ENCODE measurements at regions not wholly inside any gene's neighbourhood (a gene's known extent, or its start where the extent isn't known, plus 50 kb on each side); places are given as distances from the start of the nearest gene placed in this dataset.

DNA sequence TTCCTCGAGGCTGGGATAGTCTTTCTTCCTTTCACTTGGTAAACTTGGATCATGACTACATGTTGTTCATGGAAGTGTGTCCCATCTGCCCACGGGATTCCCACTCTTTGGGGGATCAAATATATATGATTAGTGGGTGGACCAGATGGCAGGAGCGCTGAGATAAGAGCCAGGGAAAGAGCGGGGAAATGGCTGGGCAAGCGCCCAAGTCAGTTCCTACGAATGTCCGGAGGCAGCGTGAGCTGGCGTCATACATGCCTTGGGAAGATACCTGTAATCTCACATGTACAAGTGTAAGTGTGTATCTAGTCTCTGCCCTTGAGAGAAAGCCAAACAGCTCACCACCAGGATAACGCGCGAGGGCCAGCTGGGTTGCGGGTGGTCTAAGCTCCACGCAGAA, 62.3 kb downstream of the FZD10 start (continued):
- TF ChIP-seq, protein P1, sequence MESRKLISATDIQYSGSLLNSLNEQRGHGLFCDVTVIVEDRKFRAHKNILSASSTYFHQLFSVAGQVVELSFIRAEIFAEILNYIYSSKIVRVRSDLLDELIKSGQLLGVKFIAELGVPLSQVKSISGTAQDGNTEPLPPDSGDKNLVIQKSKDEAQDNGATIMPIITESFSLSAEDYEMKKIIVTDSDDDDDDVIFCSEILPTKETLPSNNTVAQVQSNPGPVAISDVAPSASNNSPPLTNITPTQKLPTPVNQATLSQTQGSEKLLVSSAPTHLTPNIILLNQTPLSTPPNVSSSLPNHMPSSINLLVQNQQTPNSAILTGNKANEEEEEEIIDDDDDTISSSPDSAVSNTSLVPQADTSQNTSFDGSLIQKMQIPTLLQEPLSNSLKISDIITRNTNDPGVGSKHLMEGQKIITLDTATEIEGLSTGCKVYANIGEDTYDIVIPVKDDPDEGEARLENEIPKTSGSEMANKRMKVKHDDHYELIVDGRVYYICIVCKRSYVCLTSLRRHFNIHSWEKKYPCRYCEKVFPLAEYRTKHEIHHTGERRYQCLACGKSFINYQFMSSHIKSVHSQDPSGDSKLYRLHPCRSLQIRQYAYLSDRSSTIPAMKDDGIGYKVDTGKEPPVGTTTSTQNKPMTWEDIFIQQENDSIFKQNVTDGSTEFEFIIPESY (IDR thresholded peaks at IDR 0.05; ENCODE audit: extremely low read depth, insufficient replicate concordance, low read length), result no peak
- no peak for TF ChIP-seq ELF1 (IDR thresholded peaks at IDR 0.05; ENCODE audit: borderline replicate concordance, low read depth)
- TF ChIP-seq, protein P2, sequence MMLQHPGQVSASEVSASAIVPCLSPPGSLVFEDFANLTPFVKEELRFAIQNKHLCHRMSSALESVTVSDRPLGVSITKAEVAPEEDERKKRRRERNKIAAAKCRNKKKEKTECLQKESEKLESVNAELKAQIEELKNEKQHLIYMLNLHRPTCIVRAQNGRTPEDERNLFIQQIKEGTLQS (IDR thresholded peaks at IDR 0.05), result no peak
- no peak for TF ChIP-seq SIN3A (IDR thresholded peaks at IDR 0.05; ENCODE audit: low read depth)
- no peak for TF ChIP-seq ZNF274 (IDR thresholded peaks at IDR 0.05; ENCODE audit: low read depth, low read length)

- DNase-seq (ENCODE audit: low read depth, low spot score) (no peak), ATAC-seq (no peak)
- no TSS peak for BruUV-seq (replicated peaks)
- Histone ChIP-seq H3K4me1 (ENCODE audit: control insufficient read depth in 1 of 2, insufficient read depth in 2 of 2, low read length in 2 of 2) (no peaks in the 10 kb centered on the region), H3K27ac (ENCODE audit: low read depth, low read length) (no peak overlapping the region), H3K9ac (ENCODE audit: low read length) (no peak overlapping the region), H2AFZ (ENCODE audit: low read depth, low read length, poor library complexity, severe bottlenecking) (no peak overlapping the region), H3K9me3 (ENCODE audit: control insufficient read depth in 1 of 2, insufficient read depth in 1 of 2, low read depth in 1 of 2, low read length in 2 of 2) (peaks cover 15 to 26% of the 10 kb centered on the region in 2 experiments; a peak in 2 of 4 replicates), H3K4me3 (replicated peaks in 1 of 2; ENCODE audit: low read depth in 1 of 2, low read length in 2 of 2) (no peak overlapping the region), H3K9me2 (ENCODE audit: insufficient read depth) (no peaks in the 10 kb centered on the region), H3K27me3 (ENCODE audit: insufficient read depth, low read length) (no peaks in the 10 kb centered on the region), H4K20me1 (ENCODE audit: insufficient read depth) (no peaks in the 10 kb centered on the region), H3K4me2 (ENCODE audit: low read length) (no peak overlapping the region), H3K79me2 (ENCODE audit: insufficient read depth, low read length) (no peaks in the 10 kb centered on the region), H3K36me3 (ENCODE audit: control insufficient read depth in 1 of 2, insufficient read depth in 2 of 2, low read length in 2 of 2) (no peaks in the 10 kb centered on the region)
- ChIA-PET POLR2A (no interaction called here), RAD21 (ENCODE audit: low non-redundant PET in 1 of 2, low total read pairs in 2 of 2, uncharacterized antibody in 2 of 2, unreplicated experiment in 2 of 2) (no interaction called here), CTCF (no interaction called here)
- TF ChIP-seq POLR2AphosphoS5 (IDR thresholded peaks at IDR 0.05; ENCODE audit: low read depth, low read length) (no peak), SRF (IDR thresholded peaks at IDR 0.05; ENCODE audit: low read depth) (no peak), RAD21 (IDR thresholded peaks at IDR 0.05; ENCODE audit: low read depth) (no peak), ELF1 (IDR thresholded peaks at IDR 0.05; ENCODE audit: borderline replicate concordance, low read depth) (no peak), SP1 (IDR thresholded peaks at IDR 0.05; ENCODE audit: low read depth) (no peak), ZNF274 (IDR thresholded peaks at IDR 0.05; ENCODE audit: low read depth, low read length) (no peak), SIN3A (IDR thresholded peaks at IDR 0.05; ENCODE audit: low read depth) (no peak), CEBPB (IDR thresholded peaks at IDR 0.05; ENCODE audit: low read depth) (no peak)
- TF ChIP-seq, protein P1 (IDR thresholded peaks at IDR 0.05; ENCODE audit: extremely low read depth, insufficient replicate concordance, low read length), result no peak
- intact Hi-C loops (cut with micrococcal nuclease), result no loop called here
Measured at GRCh38 chr12:130225347-130225746, 63.1 kb downstream of the FZD10 start.

All from HCT116 (cell line).